ENCODE measurements at regions not wholly inside any gene's neighbourhood (a gene's known extent, or its start where the extent isn't known, plus 50 kb on each side); places are given as distances from the start of the nearest gene placed in this dataset.
A peak's percentile ranks its signal among the peaks of the same experiment; 100 is the strongest.

- H3K27me3 ChIP-seq (ENCODE audit: control insufficient read depth in 1 of 2, insufficient read depth in 1 of 2, low read length in 2 of 2), result no peaks in the 10 kb centered on the region
- H3K9me3 ChIP-seq (ENCODE audit: control insufficient read depth, low read length), result no peaks in the 10 kb centered on the region
- H3K4me1 ChIP-seq (ENCODE audit: control insufficient read depth, insufficient read depth, low read depth, low read length), result no peaks in the 10 kb centered on the region
- H2AK5ac ChIP-seq (ENCODE audit: low read length, severe bottlenecking), result no peak overlapping the region
- no peak for DNase-seq
- no peak overlapping the region for H3K27ac ChIP-seq (ENCODE audit: low read length, poor library complexity, severe bottlenecking)
- H3K79me1 ChIP-seq (replicated peaks; ENCODE audit: low read length, poor library complexity, severe bottlenecking), result no peaks in the 10 kb centered on the region
- H4K8ac ChIP-seq (ENCODE audit: low read length), result no peak overlapping the region
- H4K91ac ChIP-seq (ENCODE audit: low read length), result no peak overlapping the region
- no peak overlapping the region for H2BK120ac ChIP-seq (ENCODE audit: low read depth, low read length)
- H3K14ac ChIP-seq (ENCODE audit: low read length in 2 of 2), result no peak overlapping the region
- no peak overlapping the region for H3K4me2 ChIP-seq (ENCODE audit: low read length, poor library complexity, severe bottlenecking)
- no peak overlapping the region for H2AFZ ChIP-seq (ENCODE audit: low read depth, low read length)
- H2BK12ac ChIP-seq (ENCODE audit: low read length in 2 of 2), result no peak overlapping the region
- no peak overlapping the region for H2BK15ac ChIP-seq (ENCODE audit: low read depth, poor library complexity, severe bottlenecking)
- H3K23ac ChIP-seq (ENCODE audit: low read length in 2 of 2), result no peak overlapping the region
- H3K36me3 ChIP-seq (ENCODE audit: control insufficient read depth in 1 of 2, insufficient read depth in 2 of 2, low read depth in 1 of 2, low read length in 2 of 2), result no peaks in the 10 kb centered on the region
- no peak overlapping the region for H3K4me3 ChIP-seq (ENCODE audit: insufficient read depth in 1 of 2, low read depth in 1 of 2, low read length in 2 of 2)
- no peak overlapping the region for H2BK5ac ChIP-seq (ENCODE audit: low read depth, low read length, poor library complexity, severe bottlenecking)
- no peak overlapping the region for H3K4ac ChIP-seq (ENCODE audit: low read depth in 1 of 2, low read length in 2 of 2)
- no peak overlapping the region for H3K9ac ChIP-seq (ENCODE audit: low read length)
- no peak overlapping the region for H3K18ac ChIP-seq (ENCODE audit: low read depth in 1 of 2, low read length in 2 of 2)
These were observed 582.5 kb downstream of the RFPL4B start for GRCh38 chr6:112929641-112930040.

- Histone ChIP-seq H3K4ac (ENCODE audit: low read depth in 1 of 2, low read length in 2 of 2) (no peak overlapping the region), H2BK12ac (ENCODE audit: low read length in 2 of 2) (peak overlapping the region in 1 of 2 experiments; percentile 31), H3K23ac (ENCODE audit: low read length in 2 of 2) (no peak overlapping the region), H4K8ac (ENCODE audit: low read length) (no peak overlapping the region), H3K14ac (ENCODE audit: low read length in 2 of 2) (no peak overlapping the region), H2BK15ac (ENCODE audit: low read depth, poor library complexity, severe bottlenecking) (no peak overlapping the region), H3K9me3 (ENCODE audit: control insufficient read depth, low read length) (no peaks in the 10 kb centered on the region), H3K4me1 (ENCODE audit: control insufficient read depth, insufficient read depth, low read depth, low read length) (peaks cover 2% of the 10 kb centered on the region), H2AK5ac (ENCODE audit: low read length, severe bottlenecking) (no peak overlapping the region), H2AFZ (ENCODE audit: low read depth, low read length) (no peak overlapping the region), H3K4me3 (ENCODE audit: insufficient read depth in 1 of 2, low read depth in 1 of 2, low read length in 2 of 2) (no peak overlapping the region), H4K91ac (ENCODE audit: low read length) (no peak overlapping the region), H3K27me3 (ENCODE audit: control insufficient read depth in 1 of 2, insufficient read depth in 1 of 2, low read length in 2 of 2) (no peaks in the 10 kb centered on the region), H3K18ac (ENCODE audit: low read depth in 1 of 2, low read length in 2 of 2) (no peak overlapping the region), H3K27ac (ENCODE audit: low read length, poor library complexity, severe bottlenecking) (no peak overlapping the region), H3K79me1 (replicated peaks; ENCODE audit: low read length, poor library complexity, severe bottlenecking) (no peaks in the 10 kb centered on the region), H3K36me3 (ENCODE audit: control insufficient read depth in 1 of 2, insufficient read depth in 2 of 2, low read depth in 1 of 2, low read length in 2 of 2) (no peaks in the 10 kb centered on the region), H3K4me2 (ENCODE audit: low read length, poor library complexity, severe bottlenecking) (no peak overlapping the region), H2BK120ac (ENCODE audit: low read depth, low read length) (no peak overlapping the region), H3K9ac (ENCODE audit: low read length) (no peak overlapping the region), H2BK5ac (ENCODE audit: low read depth, low read length, poor library complexity, severe bottlenecking) (no peak overlapping the region)
- DNase-seq, result peak; percentile 50
- WGBS, result 10% methylated on average over 2 of the region's 3 CpGs
These were observed 584.7 kb downstream of the RFPL4B start for GRCh38 chr6:112931832-112932231.

- Histone ChIP-seq H3K23ac (ENCODE audit: low read length in 2 of 2) (no peak overlapping the region), H3K27ac (ENCODE audit: low read length, poor library complexity, severe bottlenecking) (no peak overlapping the region)
These were observed 586.8 kb downstream of the RFPL4B start for GRCh38 chr6:112933947-112934346.

GRCh38 chr6:112934433-112935327, 587.5 kb downstream of the RFPL4B start:
- Histone ChIP-seq H3K14ac (ENCODE audit: low read length in 2 of 2) (no peak overlapping the region), H3K4ac (ENCODE audit: low read depth in 1 of 2, low read length in 2 of 2) (no peak overlapping the region), H3K4me3 (ENCODE audit: insufficient read depth in 1 of 2, low read depth in 1 of 2, low read length in 2 of 2) (no peak overlapping the region), H2BK120ac (ENCODE audit: low read depth, low read length) (no peak overlapping the region), H3K27me3 (ENCODE audit: control insufficient read depth in 1 of 2, insufficient read depth in 1 of 2, low read length in 2 of 2) (no peaks in the 10 kb centered on the region), H3K4me1 (ENCODE audit: control insufficient read depth, insufficient read depth, low read depth, low read length) (peaks cover 2% of the 10 kb centered on the region), H2AFZ (ENCODE audit: low read depth, low read length) (no peak overlapping the region), H3K27ac (ENCODE audit: low read length, poor library complexity, severe bottlenecking) (no peak overlapping the region), H2BK12ac (ENCODE audit: low read length in 2 of 2) (no peak overlapping the region), H3K79me1 (replicated peaks; ENCODE audit: low read length, poor library complexity, severe bottlenecking) (no peaks in the 10 kb centered on the region), H3K9me3 (ENCODE audit: control insufficient read depth, low read length) (no peaks in the 10 kb centered on the region), H2BK15ac (ENCODE audit: low read depth, poor library complexity, severe bottlenecking) (no peak overlapping the region), H3K18ac (ENCODE audit: low read depth in 1 of 2, low read length in 2 of 2) (no peak overlapping the region), H3K9ac (ENCODE audit: low read length) (no peak overlapping the region), H3K36me3 (ENCODE audit: control insufficient read depth in 1 of 2, insufficient read depth in 2 of 2, low read depth in 1 of 2, low read length in 2 of 2) (no peaks in the 10 kb centered on the region), H4K91ac (ENCODE audit: low read length) (no peak overlapping the region), H4K8ac (ENCODE audit: low read length) (no peak overlapping the region), H2AK5ac (ENCODE audit: low read length, severe bottlenecking) (no peak overlapping the region), H3K23ac (ENCODE audit: low read length in 2 of 2) (no peak overlapping the region), H2BK5ac (ENCODE audit: low read depth, low read length, poor library complexity, severe bottlenecking) (no peak overlapping the region), H3K4me2 (ENCODE audit: low read length, poor library complexity, severe bottlenecking) (no peak overlapping the region)
- no peak for DNase-seq
- WGBS, result 80% methylated on average over 1 of the region's 1 CpG

More at GRCh38 chr6:112933947-112934346, 586.8 kb downstream of the RFPL4B start:
- Histone ChIP-seq H3K36me3 (ENCODE audit: control insufficient read depth in 1 of 2, insufficient read depth in 2 of 2, low read depth in 1 of 2, low read length in 2 of 2) (no peaks in the 10 kb centered on the region), H3K18ac (ENCODE audit: low read depth in 1 of 2, low read length in 2 of 2) (no peak overlapping the region), H3K9ac (ENCODE audit: low read length) (no peak overlapping the region), H3K4me1 (ENCODE audit: control insufficient read depth, insufficient read depth, low read depth, low read length) (peaks cover 2% of the 10 kb centered on the region), H3K4me3 (ENCODE audit: insufficient read depth in 1 of 2, low read depth in 1 of 2, low read length in 2 of 2) (no peak overlapping the region), H4K91ac (ENCODE audit: low read length) (no peak overlapping the region), H2BK5ac (ENCODE audit: low read depth, low read length, poor library complexity, severe bottlenecking) (no peak overlapping the region), H2BK120ac (ENCODE audit: low read depth, low read length) (no peak overlapping the region), H2AFZ (ENCODE audit: low read depth, low read length) (no peak overlapping the region), H3K79me1 (replicated peaks; ENCODE audit: low read length, poor library complexity, severe bottlenecking) (no peaks in the 10 kb centered on the region), H3K14ac (ENCODE audit: low read length in 2 of 2) (no peak overlapping the region), H3K27me3 (ENCODE audit: control insufficient read depth in 1 of 2, insufficient read depth in 1 of 2, low read length in 2 of 2) (no peaks in the 10 kb centered on the region), H3K4me2 (ENCODE audit: low read length, poor library complexity, severe bottlenecking) (no peak overlapping the region), H4K8ac (ENCODE audit: low read length) (no peak overlapping the region), H3K9me3 (ENCODE audit: control insufficient read depth, low read length) (no peaks in the 10 kb centered on the region), H2BK15ac (ENCODE audit: low read depth, poor library complexity, severe bottlenecking) (no peak overlapping the region), H2AK5ac (ENCODE audit: low read length, severe bottlenecking) (no peak overlapping the region), H3K4ac (ENCODE audit: low read depth in 1 of 2, low read length in 2 of 2) (no peak overlapping the region), H2BK12ac (ENCODE audit: low read length in 2 of 2) (no peak overlapping the region)
- DNase-seq, result peak; percentile 61

Measured in mesenchymal stem cell (in vitro differentiated cells and primary cell).